ENCODE measurements at regions not wholly inside any gene's neighbourhood (a gene's known extent, or its start where the extent isn't known, plus 50 kb on each side); places are given as distances from the start of the nearest gene placed in this dataset.
"Not testable (repeated sequence)": the region's sequence is repeated elsewhere in the genome, so short reads cannot be mapped to it uniquely, and the experiment has no call there.

GRCh38 chr7:84813376-84813775 lies 373.5 kb downstream of the SEMA3D start:
- no peak for DNase-seq

GRCh38 chr7:84812021-84812420 lies 374.8 kb downstream of the SEMA3D start:
- no peak for DNase-seq

DNA sequence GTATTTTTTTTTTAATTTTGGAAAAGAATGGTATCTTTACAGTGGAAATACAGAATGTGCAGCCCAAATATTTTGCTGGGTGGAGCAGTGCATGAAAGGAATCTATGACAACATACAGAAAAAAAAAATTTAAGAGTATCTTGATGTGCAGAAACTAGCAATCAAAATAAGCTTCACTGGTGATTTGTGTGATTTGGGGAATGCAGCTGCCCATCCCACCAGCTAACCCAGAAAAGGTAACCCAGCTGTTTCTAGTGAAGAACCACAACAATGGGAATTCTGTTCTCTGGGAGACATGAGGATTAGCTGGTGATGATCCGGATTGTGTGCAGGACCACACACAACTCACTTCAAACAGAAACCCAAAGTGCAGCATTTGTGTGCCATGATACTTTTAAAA lies 375.5 kb downstream of the SEMA3D start:
- no peak for DNase-seq

DNA sequence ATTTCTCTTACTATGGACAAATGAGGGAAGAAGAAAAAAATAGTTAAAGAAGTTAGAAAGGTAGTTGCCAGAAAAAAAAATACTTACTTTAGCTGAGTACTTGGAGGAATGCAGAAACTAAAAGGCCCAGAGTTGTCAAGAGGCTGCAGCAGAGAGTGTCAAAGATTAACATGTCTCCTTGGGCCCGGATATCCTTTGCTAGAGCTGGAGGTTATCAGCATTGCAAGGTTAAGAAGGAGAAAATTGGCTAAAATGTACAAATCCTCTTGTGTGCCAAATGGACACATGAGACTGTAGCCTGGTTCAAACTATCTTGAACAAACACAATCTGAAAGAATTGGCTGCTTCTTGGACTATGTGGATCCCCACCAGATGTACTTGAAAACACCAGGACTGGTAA lies 377.0 kb downstream of the SEMA3D start:
- DNase-seq: no peak

GRCh38 chr7:84803979-84804378 lies 382.9 kb downstream of the SEMA3D start:
- no peak for DNase-seq

- DNase-seq: no peak
These were observed 385.5 kb downstream of the SEMA3D start for GRCh38 chr7:84801396-84801795.

- no peak for DNase-seq
These were observed 386.0 kb downstream of the SEMA3D start for GRCh38 chr7:84800846-84801245.

DNA sequence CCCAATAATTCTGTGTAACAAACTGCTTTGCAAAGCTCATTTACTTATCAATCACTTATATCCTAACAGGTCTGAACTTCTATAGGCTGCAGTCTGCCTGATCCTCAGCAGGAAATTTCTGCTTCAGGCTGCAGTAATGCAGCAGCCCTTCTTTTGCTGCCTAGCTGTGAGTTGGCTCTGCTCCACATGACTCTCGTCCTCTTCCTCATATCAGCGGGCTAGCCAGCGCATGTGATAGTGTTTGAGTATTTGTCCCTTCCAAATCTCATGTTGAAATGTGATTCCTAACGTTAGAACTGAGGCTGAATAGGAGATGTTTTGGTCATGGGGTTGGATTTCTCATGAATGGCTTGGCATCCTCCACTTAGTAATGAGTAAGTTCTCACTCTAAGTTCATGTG lies 387.8 kb downstream of the SEMA3D start:
- no peak for DNase-seq

DNA sequence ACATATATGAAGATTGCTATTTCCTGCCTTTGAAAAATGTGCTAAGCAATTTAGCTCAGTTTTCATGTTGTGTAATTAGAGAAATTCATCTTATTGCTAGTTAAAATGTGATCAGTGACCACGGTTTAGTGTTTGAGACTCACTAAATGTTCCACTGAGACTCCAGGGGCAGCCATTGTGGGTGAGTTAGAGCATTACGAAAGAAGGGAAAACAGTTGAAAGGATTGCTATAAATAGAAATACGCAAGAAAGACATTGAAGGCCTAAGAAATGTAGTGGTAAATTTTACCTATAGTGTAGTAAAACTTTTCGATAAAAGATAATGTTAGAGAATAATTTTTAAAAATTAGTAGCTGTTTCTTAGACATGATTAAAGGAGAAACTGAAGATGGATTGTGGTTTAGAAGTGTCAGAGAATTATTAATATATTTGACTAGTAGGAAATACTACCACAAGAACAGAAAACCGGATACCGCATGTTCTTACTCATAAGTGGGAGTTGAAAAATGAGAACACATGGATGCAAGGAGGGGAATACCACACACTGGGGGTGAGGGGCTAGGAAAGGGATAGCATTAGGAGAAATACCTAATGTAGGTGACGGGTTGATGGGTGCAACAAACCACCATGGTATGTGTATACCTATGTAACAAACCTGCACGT lies 394.5 kb downstream of the SEMA3D start:
- DNase-seq: no peak

- no peak for DNase-seq
These were observed 396.0 kb downstream of the SEMA3D start for GRCh38 chr7:84790882-84791281.

GRCh38 chr7:84786073-84786472 lies 400.8 kb downstream of the SEMA3D start:
- DNase-seq: no peak

GRCh38 chr7:84784450-84784849 lies 402.4 kb downstream of the SEMA3D start:
- no peak for DNase-seq

DNA sequence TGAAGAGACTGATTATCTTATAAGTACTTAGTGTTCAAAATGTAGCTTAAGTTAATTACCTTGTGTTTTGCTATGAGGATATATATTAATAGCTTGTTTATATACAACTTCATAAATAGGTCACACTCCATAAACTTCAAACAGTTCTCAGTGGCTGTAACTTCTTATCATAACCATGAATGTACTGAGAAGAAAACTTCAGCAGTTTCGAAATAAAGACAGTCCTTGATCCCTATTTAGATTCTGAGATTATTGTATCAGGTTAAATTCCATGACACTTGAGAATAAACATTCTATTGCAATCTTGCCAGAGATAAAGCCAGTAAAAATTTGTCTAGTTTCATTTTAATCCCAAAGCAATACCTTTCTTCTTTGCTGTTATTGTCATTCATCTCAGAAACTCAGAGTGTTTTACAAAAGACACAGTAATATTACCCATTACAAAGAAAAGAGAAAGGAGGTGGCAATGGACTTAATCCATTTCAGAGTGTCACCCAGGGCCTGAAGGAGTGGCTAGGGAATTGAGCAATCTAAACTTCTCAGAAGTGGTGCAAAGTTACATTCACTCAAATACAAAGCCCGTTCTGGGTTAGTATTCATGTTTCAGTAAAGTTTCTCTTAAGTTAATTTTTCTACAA lies 403.6 kb downstream of the SEMA3D start:
- DNase-seq: no peak

DNA sequence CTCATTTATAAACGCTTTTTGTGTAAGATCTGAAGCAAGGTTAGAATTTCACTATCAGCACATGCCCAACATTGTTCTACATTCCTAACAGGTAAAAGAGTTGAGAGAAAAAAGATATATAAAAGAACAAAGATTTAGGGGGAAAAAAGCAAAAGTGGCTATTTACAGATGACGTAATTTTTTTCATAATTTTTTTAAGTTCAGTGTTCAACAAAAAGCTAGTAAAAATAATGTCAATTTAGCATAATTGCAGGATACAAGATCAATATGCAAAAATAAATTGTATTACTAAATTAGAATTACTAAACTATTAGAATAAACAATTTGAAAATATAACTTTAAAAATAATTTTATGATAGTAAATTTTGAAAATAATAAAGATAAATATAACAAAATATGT lies 405.0 kb downstream of the SEMA3D start:
- DNase-seq: no peak

- no peak for DNase-seq
These were observed 406.4 kb downstream of the SEMA3D start for GRCh38 chr7:84780158-84781124.

DNA sequence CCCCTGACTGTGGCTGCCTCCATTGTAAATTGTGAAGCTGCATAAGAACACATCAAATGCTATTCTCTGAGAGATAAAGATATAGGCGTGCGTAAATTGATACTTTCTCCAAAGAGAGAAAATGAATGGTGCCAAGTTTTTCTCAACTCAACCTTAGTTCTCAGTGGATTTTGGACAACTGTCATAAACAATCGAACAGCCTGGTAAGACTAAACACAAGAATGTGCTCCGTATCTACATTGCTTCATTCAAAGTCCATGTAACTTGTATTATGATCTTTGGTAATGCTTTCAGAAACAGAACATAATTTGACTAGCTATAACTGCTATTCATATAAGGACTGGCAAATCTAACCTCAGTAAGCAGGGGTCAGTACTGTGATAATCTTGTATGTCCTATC lies 429.1 kb downstream of the SEMA3D start:
- no peak for DNase-seq

DNA sequence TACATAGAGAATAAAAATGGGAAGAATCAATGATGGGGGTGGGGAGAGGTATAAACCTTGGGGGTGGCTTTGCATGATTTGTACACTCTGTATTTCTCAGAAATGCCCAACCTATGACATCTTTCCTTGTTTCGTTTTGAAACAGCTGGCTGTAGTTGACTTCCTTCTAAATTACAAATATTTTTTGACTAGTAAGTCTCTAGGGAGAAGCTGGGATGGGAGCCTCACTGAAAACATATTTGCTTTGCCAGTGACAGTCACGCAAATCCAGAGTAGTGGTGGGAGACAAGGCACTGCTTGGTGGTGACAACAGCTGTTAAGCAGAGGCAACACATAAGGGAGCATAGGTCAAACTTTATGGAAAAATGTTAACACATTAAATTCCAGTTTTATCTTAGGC lies 440.5 kb downstream of the SEMA3D start:
- DNase-seq: no peak

GRCh38 chr7:84744385-84744784 lies 442.5 kb downstream of the SEMA3D start:
- no peak for DNase-seq

- DNase-seq: no peak
These were observed 448.2 kb downstream of the SEMA3D start for GRCh38 chr7:84738583-84739150.

- no peak for DNase-seq
These were observed 451.2 kb downstream of the SEMA3D start for GRCh38 chr7:84735677-84736076.

- DNase-seq: no peak
These were observed 451.8 kb downstream of the SEMA3D start for GRCh38 chr7:84735011-84735410.

DNA sequence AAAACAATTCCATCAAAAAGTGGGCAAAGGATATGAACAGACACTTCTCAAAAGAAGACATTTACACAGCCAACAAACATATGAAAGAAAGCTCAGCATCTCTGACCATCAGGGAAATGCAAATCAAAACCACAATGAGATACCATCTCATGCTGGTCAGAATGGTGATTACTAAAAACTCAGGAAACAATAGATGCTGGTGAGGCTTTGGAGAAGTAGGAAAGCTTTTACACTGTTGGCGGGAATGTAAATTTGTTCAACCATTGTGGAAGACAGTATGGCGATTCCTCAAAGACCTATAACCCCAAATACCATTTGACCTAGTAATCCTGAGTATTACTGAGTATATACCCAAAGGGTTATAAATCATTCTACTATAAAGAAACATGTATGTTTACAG lies 452.9 kb downstream of the SEMA3D start:
- not testable (repeated sequence) for DNase-seq

- not testable (repeated sequence) for DNase-seq
These were observed 456.0 kb downstream of the SEMA3D start for GRCh38 chr7:84730864-84731263.

Measured in CD4-positive, alpha-beta T cell treated with Interferon alpha-2 for 1 hour (primary cell).